Left ventricle myocardium inferior (tissue), 1 donor: ENCODE measurements at regions not wholly inside any gene's neighbourhood (a gene's known extent, or its start where the extent isn't known, plus 50 kb on each side); places are given as distances from the start of the nearest gene placed in this dataset.

Experiments used
- DNase-seq: peaks from one replicate; pipeline ENCODE4 v3.0.0-alpha.2; 2020
- H3K27ac ChIP-seq: fragments of 200-600 bp; replicated peaks from 2 replicates; pipeline ENCODE4 v1.8.0; 2021
- H3K27me3 ChIP-seq: fragments of 200-600 bp; 2 replicates; pipeline ENCODE4 v1.8.0; 2021; ENCODE audit warnings: low read depth
- H3K36me3 ChIP-seq: fragments of 200-600 bp; 2 replicates; pipeline ENCODE4 v1.8.0; 2021
- H3K4me1 ChIP-seq: fragments of 200-600 bp; 2 replicates; pipeline ENCODE4 v1.8.0; 2021
- H3K4me3 ChIP-seq: fragments of 200-600 bp; 2 replicates; pipeline ENCODE4 v1.8.0; 2021; ENCODE audit warnings: mild to moderate bottlenecking, moderate library complexity
- H3K9me3 ChIP-seq: fragments of 200-600 bp; replicated peaks from 2 replicates; pipeline ENCODE4 v1.8.0; 2021
- intact Hi-C: fragments of 100-400 bp; cut with micrococcal nuclease; formaldehyde crosslinking; loops from one replicate; pipeline ENCODE4 v1.11.0; 2022
- TF ChIP-seq, protein P1 (sequence below): fragments of 200-600 bp; IDR thresholded peaks from 2 replicates; pipeline ENCODE4 v1.8.0; 2021; ENCODE audit warnings: antibody characterized with exemption, mild to moderate bottlenecking, borderline replicate concordance
- donor health status: DM: no; HTN: yes; CAD: no; lungs with severe emphysema.

DNA sequence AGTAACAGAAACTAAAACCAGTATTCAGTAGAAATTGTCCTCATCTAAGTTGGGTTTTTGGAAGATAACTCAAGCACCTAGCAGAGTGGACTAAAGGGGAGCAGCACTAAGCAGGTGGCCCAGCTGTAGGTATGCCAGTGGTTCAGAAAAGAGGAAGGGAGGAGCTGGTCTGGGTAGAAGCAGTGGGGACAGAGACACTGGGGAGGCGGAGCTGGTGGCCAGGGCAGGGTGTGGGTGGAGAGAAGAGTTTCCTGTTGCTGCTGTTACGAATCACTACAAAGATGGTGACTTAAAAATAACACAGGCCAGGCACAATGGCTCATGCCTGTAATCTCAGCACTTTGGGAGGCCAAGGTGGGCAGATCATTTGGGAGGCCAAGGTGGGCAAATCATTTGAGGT lies 136.2 kb downstream of the WDR11 start:
- peaks cover 28% of the 10 kb centered on the region for H3K27me3 ChIP-seq
- intact Hi-C loops, result no loop called here
- TF ChIP-seq, protein P1, sequence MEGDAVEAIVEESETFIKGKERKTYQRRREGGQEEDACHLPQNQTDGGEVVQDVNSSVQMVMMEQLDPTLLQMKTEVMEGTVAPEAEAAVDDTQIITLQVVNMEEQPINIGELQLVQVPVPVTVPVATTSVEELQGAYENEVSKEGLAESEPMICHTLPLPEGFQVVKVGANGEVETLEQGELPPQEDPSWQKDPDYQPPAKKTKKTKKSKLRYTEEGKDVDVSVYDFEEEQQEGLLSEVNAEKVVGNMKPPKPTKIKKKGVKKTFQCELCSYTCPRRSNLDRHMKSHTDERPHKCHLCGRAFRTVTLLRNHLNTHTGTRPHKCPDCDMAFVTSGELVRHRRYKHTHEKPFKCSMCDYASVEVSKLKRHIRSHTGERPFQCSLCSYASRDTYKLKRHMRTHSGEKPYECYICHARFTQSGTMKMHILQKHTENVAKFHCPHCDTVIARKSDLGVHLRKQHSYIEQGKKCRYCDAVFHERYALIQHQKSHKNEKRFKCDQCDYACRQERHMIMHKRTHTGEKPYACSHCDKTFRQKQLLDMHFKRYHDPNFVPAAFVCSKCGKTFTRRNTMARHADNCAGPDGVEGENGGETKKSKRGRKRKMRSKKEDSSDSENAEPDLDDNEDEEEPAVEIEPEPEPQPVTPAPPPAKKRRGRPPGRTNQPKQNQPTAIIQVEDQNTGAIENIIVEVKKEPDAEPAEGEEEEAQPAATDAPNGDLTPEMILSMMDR, result no peak
- H3K9me3 ChIP-seq, result peaks cover 35% of the 10 kb centered on the region
- no peak overlapping the region for H3K27ac ChIP-seq
- no peak overlapping the region for H3K4me3 ChIP-seq
- H3K4me1 ChIP-seq, result no peaks in the 10 kb centered on the region
- DNase-seq, result no peak
- no peaks in the 10 kb centered on the region for H3K36me3 ChIP-seq

DNA sequence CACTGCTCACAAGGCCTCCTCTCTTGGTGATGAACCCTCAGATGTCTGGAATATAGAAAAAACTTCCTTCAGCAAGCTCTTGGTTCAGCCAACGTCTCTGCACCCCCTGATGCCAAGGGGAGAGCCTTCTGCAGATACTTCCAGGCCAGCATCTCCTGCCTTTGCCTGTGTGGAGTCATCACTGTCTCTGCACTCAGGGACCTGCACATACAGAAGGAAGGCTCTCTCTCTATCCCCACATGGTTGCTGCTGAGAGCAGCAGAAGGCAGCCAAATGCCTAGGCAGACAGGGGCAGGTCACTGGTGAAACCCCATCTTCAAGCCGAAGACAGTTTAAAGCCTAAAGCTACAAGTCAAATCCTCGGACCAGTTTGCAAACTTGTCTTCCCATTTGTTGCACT lies 137.6 kb downstream of the WDR11 start:
- Histone ChIP-seq H3K36me3 (no peaks in the 10 kb centered on the region), H3K27ac (no peak overlapping the region), H3K4me1 (no peaks in the 10 kb centered on the region), H3K9me3 (peaks cover 47% of the 10 kb centered on the region), H3K4me3 (no peak overlapping the region), H3K27me3 (peaks cover 18% of the 10 kb centered on the region)
- TF ChIP-seq, protein P1, result no peak
- no peak for DNase-seq
- intact Hi-C loops, result no loop called here

DNA sequence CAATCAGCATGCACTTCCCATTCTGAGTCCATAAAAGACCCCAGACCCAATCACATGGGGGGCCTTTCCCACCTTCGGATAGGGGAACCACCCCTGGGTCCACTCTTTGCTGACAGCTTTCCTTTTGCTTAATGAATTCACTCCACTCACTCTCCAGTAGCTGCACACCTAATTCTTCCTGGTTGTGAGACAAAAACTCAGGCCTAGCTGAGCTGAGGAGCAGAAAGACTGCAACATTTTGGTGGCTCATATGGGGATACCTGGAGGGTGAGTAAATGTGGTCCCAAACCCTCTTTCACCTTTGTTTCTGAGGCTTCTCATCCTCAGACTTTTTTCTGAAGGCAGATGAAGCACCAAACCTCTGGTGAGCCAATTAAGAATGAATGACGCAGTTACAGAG lies 138.1 kb downstream of the WDR11 start:
- DNase-seq, result no peak
- Histone ChIP-seq H3K36me3 (no peaks in the 10 kb centered on the region), H3K9me3 (peaks cover 52% of the 10 kb centered on the region), H3K27me3 (peaks cover 16% of the 10 kb centered on the region), H3K4me1 (no peaks in the 10 kb centered on the region), H3K4me3 (no peak overlapping the region), H3K27ac (no peak overlapping the region)
- intact Hi-C loops, result no loop called here
- TF ChIP-seq, protein P1, result no peak

DNA sequence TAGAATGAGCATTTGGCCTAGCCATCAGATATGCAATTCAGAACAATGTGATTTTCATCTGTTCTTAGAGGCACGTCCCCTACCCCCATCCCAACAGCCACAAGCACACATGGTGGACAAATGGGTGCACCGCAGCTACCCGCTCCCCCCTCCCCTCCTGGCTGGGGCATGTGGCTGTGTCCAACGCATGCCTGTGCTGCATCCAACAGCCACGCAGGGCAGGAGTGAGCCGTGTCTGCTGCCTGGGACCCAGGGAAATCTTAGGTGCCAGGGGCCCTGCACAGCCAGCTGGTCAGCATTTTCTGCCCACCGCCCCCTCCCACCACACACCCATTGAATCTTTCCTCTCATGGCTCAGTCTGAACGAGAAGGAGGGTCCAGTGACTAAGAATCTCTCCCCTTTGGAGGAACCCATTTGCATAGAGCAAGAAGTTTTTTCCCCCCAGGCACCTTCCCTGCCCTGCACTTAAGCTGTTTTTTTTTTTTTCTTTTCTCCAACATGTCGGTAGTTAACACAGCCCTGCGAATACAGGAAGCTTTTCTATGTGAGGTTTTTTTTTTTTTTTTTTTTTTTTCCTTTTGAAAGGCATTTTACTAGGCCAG lies 138.9 kb downstream of the WDR11 start:
- intact Hi-C loops, result no loop called here
- TF ChIP-seq, protein P1, result no peak
- H3K9me3 ChIP-seq, result peaks cover 60% of the 10 kb centered on the region

DNA sequence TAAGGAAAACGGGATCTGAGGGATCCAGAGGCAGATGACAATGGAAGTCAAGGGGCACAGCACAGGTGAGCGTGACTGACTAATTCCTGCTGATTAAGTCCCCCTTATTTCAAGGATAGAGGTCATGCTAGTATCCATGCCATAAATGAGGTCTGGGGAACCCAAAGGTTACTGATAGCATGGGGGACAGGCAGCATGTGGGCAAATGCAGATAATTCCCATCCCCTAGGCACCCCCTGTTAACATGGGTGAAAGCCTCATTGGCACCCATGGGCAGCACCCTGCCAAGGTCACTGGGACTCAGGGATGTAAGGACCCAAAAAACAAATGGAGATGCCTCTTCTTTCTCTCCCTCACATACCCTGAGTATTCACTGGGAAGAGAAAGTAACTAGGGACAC lies 139.7 kb downstream of the WDR11 start:
- DNase-seq, result no peak
- Histone ChIP-seq H3K36me3 (no peaks in the 10 kb centered on the region), H3K9me3 (peaks cover 61% of the 10 kb centered on the region), H3K4me1 (no peaks in the 10 kb centered on the region), H3K4me3 (no peak overlapping the region), H3K27ac (no peak overlapping the region), H3K27me3 (peaks cover 11% of the 10 kb centered on the region)
- intact Hi-C loops, result no loop called here
- TF ChIP-seq, protein P1, result no peak

More for the DNA sequence above, 138.9 kb downstream of the WDR11 start:
- no peak overlapping the region for H3K27ac ChIP-seq
- H3K27me3 ChIP-seq, result peaks cover 11% of the 10 kb centered on the region
- H3K4me1 ChIP-seq, result no peaks in the 10 kb centered on the region
- H3K36me3 ChIP-seq, result no peaks in the 10 kb centered on the region
- no peak for DNase-seq
- no peak overlapping the region for H3K4me3 ChIP-seq

DNA sequence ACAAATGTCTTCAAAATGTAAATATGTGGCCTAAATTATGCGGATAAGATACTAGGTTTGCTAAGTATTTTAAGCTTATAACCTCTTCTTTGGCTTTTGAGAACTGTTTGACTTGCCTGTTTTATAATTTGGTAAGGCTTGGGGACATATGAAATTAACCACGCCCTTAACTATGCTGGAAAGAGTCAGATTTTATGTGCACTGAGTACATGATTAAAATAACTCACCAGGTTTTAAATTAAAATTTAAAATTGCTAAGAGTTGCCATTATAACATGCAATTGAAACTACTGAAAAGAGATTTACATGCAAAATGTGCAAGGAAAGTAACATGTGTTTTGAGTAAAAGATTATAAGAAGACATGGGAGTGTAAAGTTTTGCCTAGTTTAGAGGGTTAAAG lies 141.9 kb downstream of the WDR11 start:
- Histone ChIP-seq H3K27ac (no peak overlapping the region), H3K27me3 (peaks cover 17% of the 10 kb centered on the region), H3K4me1 (no peaks in the 10 kb centered on the region), H3K9me3 (peaks cover 61% of the 10 kb centered on the region), H3K4me3 (no peak overlapping the region), H3K36me3 (no peaks in the 10 kb centered on the region)
- intact Hi-C loops, result no loop called here
- TF ChIP-seq, protein P1, result no peak
- DNase-seq, result no peak
